MG63 (cell line): ENCODE measurements at regions not wholly inside any gene's neighbourhood (a gene's known extent, or its start where the extent isn't known, plus 50 kb on each side); places are given as distances from the start of the nearest gene placed in this dataset.
"Not testable (repeated sequence)": the region's sequence is repeated elsewhere in the genome, so short reads cannot be mapped to it uniquely, and the experiment has no call there.

Source experiments
- DNase-seq: peaks from one replicate; pipeline ENCODE4 v3.0.0-alpha.2; 2020
- H3K27me3 ChIP-seq: fragments of 250-450 bp; sonication (Bioruptor Pico); 2 replicates; pipeline ENCODE4 v1.5.1; 2020; ENCODE audit warnings: mild to moderate bottlenecking, moderate library complexity
- H3K36me3 ChIP-seq: fragments of 250-450 bp; sonication (Bioruptor Pico); 2 replicates; pipeline ENCODE4 v1.5.1; 2020; ENCODE audit warnings: mild to moderate bottlenecking, moderate library complexity
- H3K4me3 ChIP-seq: fragments of 250-450 bp; sonication (Bioruptor Pico); 2 replicates; pipeline ENCODE4 v1.5.1; 2020; ENCODE audit warnings: mild to moderate bottlenecking, moderate library complexity
- H3K9me3 ChIP-seq: fragments of 250-450 bp; sonication (Bioruptor Pico); 2 replicates; pipeline ENCODE4 v1.5.1; 2020; ENCODE audit warnings: mild to moderate bottlenecking, moderate library complexity

DNA sequence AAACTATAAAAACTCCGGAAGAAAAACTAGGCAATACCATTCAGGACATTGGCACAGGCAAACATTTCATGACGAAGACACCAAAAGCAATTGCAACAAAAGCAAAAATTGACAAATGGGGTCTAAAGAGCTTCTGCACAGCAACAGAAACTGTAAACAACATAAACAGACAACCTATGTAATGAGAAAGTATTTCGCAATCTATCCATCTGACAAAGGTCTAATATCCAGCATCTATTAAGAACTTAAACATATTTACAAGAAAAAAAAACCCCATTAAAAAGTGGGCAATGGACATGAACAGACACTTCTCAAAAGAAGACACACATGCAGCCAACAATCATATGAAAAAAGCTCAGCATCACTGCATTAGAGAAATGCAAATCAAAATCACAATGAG lies 498.6 kb downstream of the HINT1 start:
- H3K9me3 ChIP-seq = no peaks in the 10 kb centered on the region
- no peak overlapping the region for H3K4me3 ChIP-seq
- H3K36me3 ChIP-seq = no peaks in the 10 kb centered on the region
- no peak for DNase-seq
- H3K27me3 ChIP-seq = no peaks in the 10 kb centered on the region; the same call in 1 of the 2 replicates

DNA sequence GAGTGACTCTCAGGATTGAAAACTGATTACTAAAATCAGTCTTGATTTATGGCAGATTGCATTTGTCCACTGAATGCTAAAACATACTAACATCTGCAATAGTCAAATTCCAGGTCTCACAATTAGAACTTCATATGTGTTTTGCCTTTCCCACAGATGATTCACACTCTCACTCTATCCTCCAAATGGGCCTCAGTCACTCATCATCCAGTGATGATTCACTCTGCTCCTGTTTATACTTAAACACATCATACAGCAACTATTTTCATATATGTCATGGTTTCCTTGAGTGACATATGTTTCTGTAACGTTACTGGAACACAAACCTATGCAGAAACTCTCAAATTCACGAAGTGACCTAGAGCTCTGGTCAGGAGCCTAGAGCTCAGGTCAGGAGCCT lies 512.9 kb downstream of the HINT1 start:
- no peaks in the 10 kb centered on the region for H3K36me3 ChIP-seq
- H3K27me3 ChIP-seq = peaks cover 9% of the 10 kb centered on the region; the same call in 1 of the 2 replicates
- no peaks in the 10 kb centered on the region for H3K9me3 ChIP-seq
- peak; percentile 45 for DNase-seq
- H3K4me3 ChIP-seq = no peak overlapping the region

DNA sequence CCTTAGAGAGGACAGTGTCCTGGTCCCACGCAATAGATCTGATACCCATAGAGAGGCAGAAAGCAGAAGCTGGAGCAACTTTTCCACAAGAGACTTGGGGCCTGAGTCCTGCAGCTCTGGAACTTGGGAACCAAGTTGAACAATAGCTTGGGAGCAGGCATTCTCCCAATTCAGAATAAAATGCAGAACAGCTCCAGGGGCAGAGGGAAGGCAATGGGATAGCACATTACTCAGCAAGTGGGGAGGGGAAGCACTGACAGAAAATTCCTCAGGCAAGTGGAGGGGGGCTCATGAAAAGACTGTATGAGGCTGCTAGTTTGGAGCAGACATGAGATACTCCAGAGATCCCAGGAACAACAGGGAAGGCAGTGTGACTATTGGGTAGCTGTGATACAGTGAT lies 513.6 kb downstream of the HINT1 start:
- no peak for DNase-seq
- Histone ChIP-seq H3K27me3 (peaks cover 9% of the 10 kb centered on the region; the same call in 1 of the 2 replicates), H3K9me3 (no peaks in the 10 kb centered on the region), H3K4me3 (no peak overlapping the region), H3K36me3 (no peaks in the 10 kb centered on the region)

DNA sequence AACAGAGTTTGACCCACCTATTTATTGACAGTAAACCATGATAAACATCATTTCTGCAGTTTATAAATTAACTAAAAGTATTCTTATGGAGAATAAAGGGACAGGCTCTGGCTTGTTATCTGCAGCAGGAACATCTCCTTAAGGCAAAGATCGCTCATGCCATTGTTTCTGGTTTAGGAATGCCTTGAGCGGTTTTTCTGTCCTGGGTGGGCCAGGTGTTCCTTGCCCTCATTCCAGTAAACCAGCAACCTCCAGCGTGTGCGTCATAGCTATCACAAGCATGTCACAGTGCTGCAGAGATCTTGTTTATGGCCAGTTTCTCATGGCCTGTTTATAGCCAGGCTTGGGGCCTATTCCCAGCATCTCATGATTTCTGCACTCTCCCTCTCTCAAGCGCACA lies 521.7 kb downstream of the HINT1 start:
- no peak for DNase-seq
- H3K36me3 ChIP-seq = no peaks in the 10 kb centered on the region
- H3K27me3 ChIP-seq = 0 out of 2 replicates have a peak, but pooled peaks cover 6% of the 10 kb centered on the region
- H3K4me3 ChIP-seq = no peak overlapping the region
- H3K9me3 ChIP-seq = no peaks in the 10 kb centered on the region

DNA sequence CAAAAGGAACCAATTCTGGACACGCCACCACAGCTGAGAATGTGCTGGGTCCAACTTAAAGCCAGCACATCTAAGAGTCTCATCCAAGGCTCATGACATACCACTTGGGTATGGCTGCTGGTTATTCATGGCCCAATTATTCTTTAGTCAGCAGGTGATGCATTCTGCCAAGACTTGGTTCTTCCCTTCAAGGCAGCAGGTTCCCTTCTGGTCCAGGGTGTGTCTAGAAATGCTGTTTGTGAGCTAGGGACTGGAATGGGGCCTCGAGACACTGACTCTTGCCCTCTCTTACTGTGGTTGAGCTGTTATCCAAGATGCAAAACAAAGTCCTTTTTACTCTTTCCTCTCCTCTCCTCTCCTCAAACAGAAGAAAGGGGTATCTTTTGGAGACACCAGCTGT lies 522.6 kb downstream of the HINT1 start:
- Histone ChIP-seq H3K4me3 (no peak overlapping the region), H3K36me3 (no peaks in the 10 kb centered on the region), H3K27me3 (0 out of 2 replicates have a peak, but pooled peaks cover 3% of the 10 kb centered on the region), H3K9me3 (no peaks in the 10 kb centered on the region)
- DNase-seq = no peak

DNA sequence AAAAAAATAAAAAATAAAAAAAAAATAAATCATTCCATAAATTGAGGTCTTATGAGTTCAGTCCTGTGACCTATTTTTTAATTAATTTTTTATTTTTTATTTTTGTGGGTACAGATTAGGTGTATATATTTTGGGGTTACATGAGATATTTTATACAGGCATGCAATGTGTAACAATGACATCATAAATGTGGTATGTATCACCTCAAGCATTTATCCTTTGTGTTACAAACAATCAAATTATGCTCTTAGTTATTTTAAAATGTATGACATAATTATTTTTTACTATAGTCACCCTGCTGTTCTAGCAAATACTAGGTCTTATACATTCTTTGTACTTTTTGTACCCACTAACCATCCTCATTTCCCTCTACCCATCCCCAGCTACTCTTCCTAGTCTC lies 537.9 kb downstream of the HINT1 start:
- Histone ChIP-seq H3K27me3 (no peaks in the 10 kb centered on the region), H3K9me3 (peaks cover 7% of the 10 kb centered on the region), H3K36me3 (no peaks in the 10 kb centered on the region), H3K4me3 (no peak overlapping the region)
- DNase-seq = no peak

DNA sequence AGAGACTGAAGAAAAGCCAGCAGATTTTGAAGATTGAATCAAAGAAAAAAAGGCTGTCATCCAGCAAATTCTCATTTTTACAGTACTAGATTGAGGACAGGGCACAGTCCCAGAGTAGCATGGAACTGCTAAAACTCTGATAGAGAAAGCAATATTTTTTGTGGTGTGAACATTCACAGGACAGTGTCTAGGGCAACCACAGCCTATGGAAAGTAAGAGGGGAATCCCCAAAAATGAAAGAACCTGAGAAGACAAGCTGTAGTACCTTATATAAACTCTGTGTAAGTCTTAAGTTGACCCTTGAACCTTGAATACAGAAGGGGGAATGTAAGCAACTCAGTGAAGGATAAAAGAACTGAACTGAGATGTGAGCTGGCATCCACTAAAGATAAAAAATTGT lies 540.3 kb downstream of the HINT1 start:
- Histone ChIP-seq H3K27me3 (no peaks in the 10 kb centered on the region), H3K36me3 (no peaks in the 10 kb centered on the region), H3K4me3 (no peak overlapping the region), H3K9me3 (no peaks in the 10 kb centered on the region; the same call in 1 of the 2 replicates)
- no peak for DNase-seq

DNA sequence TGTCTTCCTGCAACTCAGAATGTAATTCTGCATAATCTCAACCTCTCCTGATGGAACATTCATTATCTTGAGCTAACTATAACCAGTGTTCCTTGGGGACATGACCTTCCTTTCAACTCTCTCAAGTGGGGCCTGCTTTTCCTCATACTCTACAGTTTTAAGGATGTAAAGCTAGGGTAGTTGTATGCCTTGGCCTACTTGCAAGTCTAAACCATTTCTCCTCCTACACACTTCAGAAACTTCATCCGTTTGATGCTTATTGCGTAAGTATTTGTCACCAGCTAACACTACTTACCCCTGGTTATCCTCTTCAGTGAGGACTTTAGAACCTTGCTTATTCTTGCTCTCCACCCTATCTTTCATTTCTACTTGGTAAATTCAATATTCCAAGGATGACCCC lies 548.9 kb downstream of the HINT1 start:
- no peak for DNase-seq
- Histone ChIP-seq H3K9me3 (no peaks in the 10 kb centered on the region), H3K36me3 (no peaks in the 10 kb centered on the region), H3K4me3 (no peak overlapping the region), H3K27me3 (no peaks in the 10 kb centered on the region)

DNA sequence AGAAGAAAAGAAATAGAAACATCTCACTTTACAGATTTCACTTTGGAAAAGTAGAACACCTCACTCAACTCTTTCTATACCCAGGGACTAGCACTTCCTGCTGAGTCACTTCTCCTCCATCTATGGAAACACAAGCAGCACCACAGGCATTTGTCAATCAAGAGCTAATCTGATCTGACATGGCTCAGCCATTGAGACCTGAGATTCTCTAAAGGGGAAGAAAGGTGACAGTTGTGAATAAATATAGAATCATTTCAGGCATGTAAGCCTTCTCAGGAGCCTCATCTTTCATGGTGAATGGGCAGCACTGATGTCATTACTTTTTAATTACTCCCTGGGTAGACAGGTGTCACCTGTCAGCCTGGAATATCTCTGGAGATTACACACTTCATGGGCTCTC lies 559.8 kb downstream of the HINT1 start:
- Histone ChIP-seq H3K4me3 (no peak overlapping the region), H3K36me3 (no peaks in the 10 kb centered on the region), H3K27me3 (no peaks in the 10 kb centered on the region), H3K9me3 (no peaks in the 10 kb centered on the region)
- no peak for DNase-seq

DNA sequence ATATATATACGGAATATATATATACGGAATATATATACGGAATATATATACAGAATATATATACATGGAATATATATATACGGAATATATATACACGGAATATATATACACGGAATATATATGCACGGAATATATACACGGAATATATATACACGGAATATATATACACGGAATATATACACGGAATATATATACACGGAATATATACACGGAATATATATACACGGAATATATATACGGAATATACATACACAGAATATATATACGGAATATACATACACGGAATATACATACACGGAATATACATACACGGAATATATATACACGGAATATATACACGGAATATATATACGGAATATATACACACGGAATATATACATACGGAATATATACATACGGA lies 568.4 kb downstream of the HINT1 start:
- H3K9me3 ChIP-seq, H3K4me3 ChIP-seq, H3K27me3 ChIP-seq, DNase-seq, H3K36me3 ChIP-seq: not testable (repeated sequence)

DNA sequence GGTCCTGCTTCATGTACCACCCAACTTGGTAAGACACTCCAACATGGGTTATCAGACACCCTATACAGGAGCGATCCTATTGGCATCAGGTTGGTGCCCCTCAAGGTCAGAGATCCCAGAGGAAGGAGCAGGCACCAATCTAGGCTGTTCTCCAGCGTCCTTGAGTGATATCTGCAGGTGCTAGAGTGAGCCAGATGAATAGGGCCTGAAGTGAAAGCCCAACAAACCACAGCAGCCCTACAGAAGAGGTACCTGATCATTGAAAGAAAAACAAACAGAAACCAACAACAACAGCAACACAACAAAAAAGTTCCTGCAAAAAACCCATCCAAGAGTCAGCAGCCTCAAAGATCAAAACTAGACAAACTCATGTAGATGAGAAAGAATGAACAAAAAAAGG lies 584.8 kb downstream of the HINT1 start:
- Histone ChIP-seq H3K4me3 (no peak overlapping the region), H3K36me3 (no peaks in the 10 kb centered on the region), H3K9me3 (no peaks in the 10 kb centered on the region), H3K27me3 (peaks cover 2% of the 10 kb centered on the region; the same call in 1 of the 2 replicates)
- DNase-seq = no peak

DNA sequence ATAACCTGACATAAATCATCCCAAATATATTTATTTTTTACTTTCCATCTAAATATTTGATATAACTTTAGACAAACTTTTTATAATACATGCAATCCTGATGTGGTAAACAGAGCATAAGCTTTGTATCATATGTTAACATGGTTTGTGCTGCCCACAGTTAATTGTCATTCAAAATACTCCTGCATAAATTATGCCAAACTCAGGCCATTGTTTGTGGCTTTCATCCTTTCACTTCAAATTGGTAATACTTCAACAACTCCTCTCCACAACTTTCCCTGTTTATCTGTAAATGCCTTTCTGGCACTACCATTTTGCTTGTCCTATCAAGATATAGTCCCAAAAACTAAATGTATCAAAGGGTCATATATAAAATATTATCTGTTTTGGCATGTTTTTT lies 586.7 kb downstream of the HINT1 start:
- Histone ChIP-seq H3K9me3 (no peaks in the 10 kb centered on the region), H3K27me3 (peaks cover 2% of the 10 kb centered on the region; the same call in 1 of the 2 replicates), H3K36me3 (no peaks in the 10 kb centered on the region), H3K4me3 (no peak overlapping the region)
- DNase-seq = no peak

DNA sequence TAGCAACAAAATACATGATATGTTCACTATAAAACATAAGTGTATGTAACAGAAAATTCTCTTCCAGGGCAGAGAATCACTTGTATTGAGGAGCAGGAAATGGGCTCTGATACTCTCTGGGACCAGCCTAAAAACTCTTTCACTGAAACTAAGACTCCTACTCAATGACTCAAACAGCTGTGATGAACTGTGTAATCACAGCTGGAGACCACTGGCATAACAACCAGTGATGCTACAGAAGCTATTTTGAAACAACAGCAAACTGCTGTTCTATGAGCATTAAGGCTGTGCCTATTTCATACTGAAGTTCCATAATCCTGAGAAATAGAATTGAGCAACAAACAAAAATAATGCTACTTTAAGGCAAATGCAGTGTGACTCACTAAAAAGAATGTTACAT lies 594.0 kb downstream of the HINT1 start:
- Histone ChIP-seq H3K36me3 (no peaks in the 10 kb centered on the region), H3K9me3 (no peaks in the 10 kb centered on the region), H3K4me3 (no peak overlapping the region), H3K27me3 (peaks cover 2% of the 10 kb centered on the region; the same call in 1 of the 2 replicates)
- DNase-seq = no peak

DNA sequence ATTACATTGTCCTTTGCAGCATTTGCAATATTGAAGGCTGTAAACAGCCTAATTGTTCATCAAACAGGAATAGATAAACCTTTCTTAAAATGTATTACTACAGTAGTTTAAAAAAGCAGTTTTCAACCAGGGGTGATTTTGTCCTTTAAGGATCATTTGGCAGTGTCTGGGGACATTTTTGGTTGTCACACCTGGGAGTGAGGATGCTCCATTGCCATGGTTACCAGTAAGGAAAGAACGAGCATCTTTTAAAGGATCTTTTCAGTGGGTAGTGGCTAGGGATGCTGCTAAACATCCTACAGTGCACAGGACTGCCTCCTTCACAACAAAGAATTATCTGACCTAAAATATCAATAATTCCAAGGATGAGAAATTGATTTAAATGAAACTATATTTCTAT lies 596.3 kb downstream of the HINT1 start:
- DNase-seq = no peak
- Histone ChIP-seq H3K4me3 (no peak overlapping the region), H3K36me3 (no peaks in the 10 kb centered on the region), H3K9me3 (no peaks in the 10 kb centered on the region), H3K27me3 (no peaks in the 10 kb centered on the region)

DNA sequence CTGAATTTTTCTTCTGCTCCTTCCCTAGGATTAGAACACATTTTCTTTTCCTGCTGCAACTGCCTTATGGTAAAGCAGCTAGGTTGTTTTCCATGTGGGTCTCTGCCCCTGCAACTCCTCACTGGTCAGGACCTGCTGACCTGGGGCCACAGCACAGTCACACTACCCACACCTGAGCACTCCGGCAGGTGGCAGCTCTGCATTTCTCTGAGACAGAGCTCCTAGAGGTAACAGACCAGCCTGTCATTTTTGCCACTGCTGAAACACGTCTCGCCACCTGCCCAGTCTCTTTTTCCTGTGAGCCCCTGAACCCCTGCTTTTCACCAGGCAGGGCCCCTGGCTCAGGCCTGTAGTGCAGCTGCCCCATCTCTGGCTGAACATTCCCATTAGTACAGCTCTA lies 609.6 kb downstream of the HINT1 start:
- H3K36me3 ChIP-seq = no peaks in the 10 kb centered on the region
- no peak for DNase-seq

DNA sequence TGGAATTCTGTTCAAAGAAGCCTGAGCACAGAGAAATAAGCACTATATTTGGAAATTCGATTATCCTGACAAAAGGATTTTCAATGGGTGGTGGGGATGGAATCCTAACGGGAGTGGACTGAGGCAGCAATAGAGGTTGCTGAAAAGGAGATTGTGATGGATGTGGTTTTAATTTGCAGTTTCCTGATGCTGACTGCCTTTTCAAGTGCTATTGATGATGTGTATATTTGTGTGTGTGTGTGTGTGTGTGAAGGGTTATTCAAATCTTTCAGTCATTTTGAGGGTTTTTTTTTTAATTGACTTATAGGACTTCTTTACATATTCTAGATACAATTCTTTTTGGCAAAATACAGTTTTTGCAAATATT lies 614.5 kb downstream of the HINT1 start:
- Histone ChIP-seq H3K36me3 (no peaks in the 10 kb centered on the region), H3K4me3 (no peak overlapping the region), H3K27me3 (no peaks in the 10 kb centered on the region), H3K9me3 (no peaks in the 10 kb centered on the region)
- no peak for DNase-seq

More for the DNA sequence above, 609.6 kb downstream of the HINT1 start:
- Histone ChIP-seq H3K9me3 (no peaks in the 10 kb centered on the region), H3K27me3 (no peaks in the 10 kb centered on the region), H3K4me3 (no peak overlapping the region)

DNA sequence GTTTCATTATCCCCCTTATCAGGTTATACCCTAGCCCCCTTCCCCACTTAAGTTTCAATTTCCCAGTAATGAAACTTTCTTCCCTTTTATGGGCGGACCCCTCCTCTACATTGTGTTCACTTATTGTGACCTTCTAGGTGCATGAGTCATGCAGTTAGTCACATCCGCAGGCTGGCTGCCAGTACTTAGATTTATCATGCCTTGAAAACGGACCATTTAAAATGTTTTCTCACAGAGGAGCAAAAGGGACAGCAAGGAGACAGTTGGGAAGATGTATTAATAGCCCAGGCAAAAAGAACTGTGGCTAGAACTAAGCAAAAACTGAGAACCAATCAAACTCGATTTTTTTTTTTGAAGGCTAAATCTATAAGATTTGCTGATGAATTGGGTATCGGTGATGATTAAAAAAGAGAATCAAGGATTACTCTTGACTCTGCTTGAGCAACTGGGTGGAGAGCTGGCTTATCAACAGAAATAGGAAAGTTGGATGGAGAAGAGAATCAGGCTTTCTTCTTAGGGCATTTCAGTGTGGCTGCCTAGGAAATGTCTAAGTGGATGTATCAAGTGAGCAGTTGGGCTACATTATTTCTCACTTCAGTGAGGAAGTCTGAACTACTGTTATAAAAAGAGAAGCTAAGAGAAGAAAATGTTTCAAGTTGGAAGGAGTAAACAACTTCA lies 615.0 kb downstream of the HINT1 start:
- Histone ChIP-seq H3K36me3 (no peaks in the 10 kb centered on the region), H3K27me3 (no peaks in the 10 kb centered on the region), H3K9me3 (no peaks in the 10 kb centered on the region), H3K4me3 (no peak overlapping the region)
- peak; percentile 67 for DNase-seq

DNA sequence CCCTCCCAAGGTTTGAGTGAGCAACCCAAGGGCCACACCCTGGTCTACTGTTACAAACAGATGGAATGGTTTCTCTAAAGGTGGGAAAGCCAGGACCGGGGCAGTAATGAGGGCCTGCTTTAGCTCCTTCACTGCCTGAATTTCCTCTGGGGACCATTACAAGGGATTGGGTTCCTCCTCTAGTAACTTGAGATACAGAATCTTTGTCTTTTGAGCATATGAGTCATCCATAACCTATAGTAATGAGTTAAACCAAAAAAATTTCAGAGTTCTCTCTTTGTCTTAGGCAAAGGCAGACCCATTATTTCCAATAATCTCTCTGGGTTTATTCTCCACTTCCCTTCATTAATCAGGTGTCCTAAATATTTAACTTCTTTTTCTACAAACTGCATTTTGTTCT lies 618.8 kb downstream of the HINT1 start:
- Histone ChIP-seq H3K36me3 (no peaks in the 10 kb centered on the region), H3K4me3 (no peak overlapping the region), H3K9me3 (no peaks in the 10 kb centered on the region), H3K27me3 (no peaks in the 10 kb centered on the region)
- no peak for DNase-seq

DNA sequence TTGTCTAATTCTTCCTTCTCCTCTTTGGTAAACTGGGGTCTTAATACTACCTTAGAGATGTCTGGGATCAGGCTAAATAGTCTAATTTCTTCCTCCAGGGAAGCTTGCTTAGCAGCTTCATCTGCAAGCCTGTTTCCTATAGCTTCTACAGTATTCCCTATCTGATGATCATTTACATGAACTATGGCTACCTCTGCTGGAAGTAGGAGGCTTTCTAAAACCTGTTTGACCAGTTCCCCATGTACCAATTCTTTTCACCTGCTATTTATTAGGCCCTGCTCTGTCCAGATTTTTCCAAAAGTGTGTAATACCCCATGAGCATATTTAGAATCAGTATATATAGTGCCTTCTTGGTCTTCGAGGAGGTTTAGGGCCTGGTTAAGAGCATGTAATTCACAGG lies 619.8 kb downstream of the HINT1 start:
- Histone ChIP-seq H3K9me3 (no peaks in the 10 kb centered on the region), H3K4me3 (no peak overlapping the region), H3K36me3 (no peaks in the 10 kb centered on the region), H3K27me3 (no peaks in the 10 kb centered on the region)
- no peak for DNase-seq
